CD14-positive monocyte (primary cell): ENCODE measurements at regions not wholly inside any gene's neighbourhood (a gene's known extent, or its start where the extent isn't known, plus 50 kb on each side); places are given as distances from the start of the nearest gene placed in this dataset.

Experiments used
- DNase-seq, 3 donors: peaks; one replicate each; pipeline ENCODE4 v3.0.0-alpha.2; 2011 to 2022
- H2AFZ ChIP-seq: 2 replicates; pipeline ENCODE4 v1.6.0; 2012; ENCODE audit warnings: mild to moderate bottlenecking, low read depth, low read length, inconsistent platforms; ENCODE audit not compliant: insufficient read depth, poor library complexity, severe bottlenecking
- H3K27ac ChIP-seq, 2 donors: 1 replicate in 1 of 2; 2 replicates in 1 of 2; pipeline ENCODE4 v1.5.1; 2012 to 2013; ENCODE audit warnings: low read length in 2 of 2, control low read depth in 1 of 2, inconsistent platforms in 1 of 2, low read depth in 1 of 2, mild to moderate bottlenecking in 1 of 2
- H3K27me3 ChIP-seq, 2 donors: one replicate each; pipeline versions ENCODE4 v1.6.0 to v1.6.1; 2011 to 2013; ENCODE audit warnings: low read length in 2 of 2; ENCODE audit not compliant: control insufficient read depth in 2 of 2, insufficient read depth in 2 of 2
- H3K36me3 ChIP-seq, 2 donors: replicated peaks in 1 of 2; 1 replicate in 1 of 2; 2 replicates in 1 of 2; pipeline versions ENCODE4 v1.5.1 to v1.6.1; 2012 to 2013; ENCODE audit warnings: low read length in 2 of 2, control low read depth in 1 of 2, inconsistent platforms in 1 of 2, mild to moderate bottlenecking in 1 of 2; ENCODE audit not compliant: insufficient read depth in 2 of 2, control insufficient read depth in 1 of 2
- H3K4me1 ChIP-seq, 2 donors: 1 replicate in 1 of 2; 2 replicates in 1 of 2; pipeline versions ENCODE4 v1.5.1 to v1.6.1; 2012 to 2013; ENCODE audit warnings: low read length in 2 of 2, control low read depth in 1 of 2, inconsistent platforms in 1 of 2, mild to moderate bottlenecking in 1 of 2, moderate library complexity in 1 of 2; ENCODE audit not compliant: insufficient read depth in 2 of 2, control insufficient read depth in 1 of 2
- H3K4me2 ChIP-seq: replicated peaks from 2 replicates; pipeline ENCODE3; 2012; ENCODE audit warnings: low read length, moderate library complexity, mild to moderate bottlenecking; ENCODE audit not compliant: poor library complexity, severe bottlenecking; ENCODE audit errors: extremely low read depth
- H3K4me3 ChIP-seq, 3 experiments: fragments of 200-600 bp in 1 of 3; sonication (generic) in 1 of 3; replicated peaks in 1 of 3; 1 replicate in 2 of 3; 2 replicates in 1 of 3; pipeline ENCODE4 v1.5.1; 2011 to 2013; ENCODE audit warnings: low read length in 3 of 3, mild to moderate bottlenecking in 3 of 3, control low read depth in 2 of 3, low read depth in 2 of 3, inconsistent platforms in 1 of 3, moderate library complexity in 1 of 3
- H3K79me2 ChIP-seq: 2 replicates; pipeline ENCODE4 v1.6.0; 2012; ENCODE audit warnings: mild to moderate bottlenecking, control low read depth, inconsistent platforms, low read length, moderate library complexity; ENCODE audit not compliant: insufficient read depth
- H3K9ac ChIP-seq: 2 replicates; pipeline ENCODE4 v1.6.0; 2017; ENCODE audit warnings: low read length, mild to moderate bottlenecking; ENCODE audit not compliant: insufficient read depth, poor library complexity, severe bottlenecking
- H3K9me3 ChIP-seq, 2 donors: replicated peaks in 1 of 2; 1 replicate in 1 of 2; 2 replicates in 1 of 2; pipeline versions ENCODE4 v1.5.1 to v1.6.1; 2012 to 2013; ENCODE audit warnings: low read length in 2 of 2, control low read depth in 1 of 2; ENCODE audit not compliant: control insufficient read depth in 1 of 2, insufficient read depth in 1 of 2
- H4K20me1 ChIP-seq: 2 replicates; pipeline ENCODE4 v1.6.0; 2012; ENCODE audit warnings: mild to moderate bottlenecking, low read length, control low read depth, moderate library complexity; ENCODE audit not compliant: insufficient read depth
- H3K27ac Mint-ChIP-seq, 7 donors: one replicate each; pipeline ENCODE4 v1.8.0; 2020; ENCODE audit warnings: mild to moderate bottlenecking in 7 of 7, mixed read lengths in 7 of 7, moderate library complexity in 6 of 7, inconsistent platforms in 2 of 7
- H3K27me3 Mint-ChIP-seq, 3 donors: one replicate each; pipeline ENCODE4 v1.8.0; 2021 to 2022; ENCODE audit warnings: low read depth in 3 of 3, mild to moderate bottlenecking in 3 of 3, mixed read lengths in 3 of 3, moderate library complexity in 3 of 3, inconsistent platforms in 1 of 3
- H3K36me3 Mint-ChIP-seq, 2 donors: one replicate each; pipeline ENCODE4 v1.8.0; 2020; ENCODE audit warnings: mixed read lengths in 2 of 2, inconsistent platforms in 1 of 2, mild to moderate bottlenecking in 1 of 2
- H3K4me1 Mint-ChIP-seq: one replicate; pipeline ENCODE4 v1.8.0; 2020; ENCODE audit warnings: mild to moderate bottlenecking, mixed read lengths
- H3K4me3 Mint-ChIP-seq, 2 donors: one replicate each; pipeline ENCODE4 v1.8.0; 2020; ENCODE audit warnings: mild to moderate bottlenecking in 2 of 2, mixed read lengths in 2 of 2, moderate library complexity in 1 of 2
- H3K9me3 Mint-ChIP-seq, 7 donors: one replicate each; pipeline ENCODE4 v1.8.0; 2020 to 2022; ENCODE audit warnings: mixed read lengths in 7 of 7, mild to moderate bottlenecking in 6 of 7, moderate library complexity in 6 of 7, inconsistent platforms in 2 of 7
- WGBS: methylation state at CpG from one replicate; pipeline ENCODE4 v1.1.5; 2013; ENCODE audit warnings: missing lambda C conversion rate; ENCODE audit not compliant: insufficient coverage; 5-methylcytosine and 5-hydroxymethylcytosine counted together
- intact Hi-C, 2 donors: fragments of 100-400 bp; cut with micrococcal nuclease; formaldehyde crosslinking; loops; one replicate each; pipeline versions ENCODE4 v1.15.0 to v1.15.1; 2023
- TF ChIP-seq, protein P1 (sequence below): fragments of 200-600 bp; IDR thresholded peaks from one replicate; pipeline ENCODE4 v1.8.0; 2022; ENCODE audit warnings: antibody characterized with exemption, mild to moderate bottlenecking

DNA sequence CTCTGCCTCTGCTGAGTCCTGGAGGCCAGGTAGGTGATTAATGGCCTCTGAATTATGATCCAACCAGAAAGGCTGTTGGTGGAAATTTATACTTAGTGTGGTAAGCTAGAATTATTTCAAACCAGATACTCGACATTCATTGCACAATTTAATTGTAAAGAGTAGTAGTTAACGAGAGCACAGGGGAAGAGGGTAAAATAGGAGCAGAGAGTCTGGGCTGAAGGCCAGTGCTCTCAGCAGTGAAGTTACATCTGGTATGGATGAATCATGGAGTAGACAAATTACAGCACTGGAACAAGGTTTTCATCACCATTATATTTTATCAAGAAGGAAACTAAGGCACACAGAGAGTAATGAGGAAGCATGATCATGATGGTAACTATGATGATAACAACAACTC, 92.5 kb downstream of the TLR4 start:
- no peak for DNase-seq
- Histone ChIP-seq H4K20me1 (no peaks in the 10 kb centered on the region), H3K79me2 (no peaks in the 10 kb centered on the region), H3K9ac (no peak overlapping the region), H3K4me1 (no peaks in the 10 kb centered on the region), H3K27me3 (peaks cover 6 to 14% of the 10 kb centered on the region in 2 donors), H2AFZ (no peak overlapping the region), H3K4me2 (no peak overlapping the region), H3K9me3 (no peaks in the 10 kb centered on the region), H3K4me3 (no peak overlapping the region), H3K36me3 (no peaks in the 10 kb centered on the region), H3K27ac (no peak overlapping the region)
- H3K27ac Mint-ChIP-seq, result no peak overlapping the region
- WGBS, result no CpG with 5 or more reads among the region's 2 CpGs
- H3K9me3 Mint-ChIP-seq, result peaks cover 0 to 2% (median 0%) of the 10 kb centered on the region in 7 donors
- no peaks in the 10 kb centered on the region for H3K4me1 Mint-ChIP-seq
- TF ChIP-seq, protein P1, sequence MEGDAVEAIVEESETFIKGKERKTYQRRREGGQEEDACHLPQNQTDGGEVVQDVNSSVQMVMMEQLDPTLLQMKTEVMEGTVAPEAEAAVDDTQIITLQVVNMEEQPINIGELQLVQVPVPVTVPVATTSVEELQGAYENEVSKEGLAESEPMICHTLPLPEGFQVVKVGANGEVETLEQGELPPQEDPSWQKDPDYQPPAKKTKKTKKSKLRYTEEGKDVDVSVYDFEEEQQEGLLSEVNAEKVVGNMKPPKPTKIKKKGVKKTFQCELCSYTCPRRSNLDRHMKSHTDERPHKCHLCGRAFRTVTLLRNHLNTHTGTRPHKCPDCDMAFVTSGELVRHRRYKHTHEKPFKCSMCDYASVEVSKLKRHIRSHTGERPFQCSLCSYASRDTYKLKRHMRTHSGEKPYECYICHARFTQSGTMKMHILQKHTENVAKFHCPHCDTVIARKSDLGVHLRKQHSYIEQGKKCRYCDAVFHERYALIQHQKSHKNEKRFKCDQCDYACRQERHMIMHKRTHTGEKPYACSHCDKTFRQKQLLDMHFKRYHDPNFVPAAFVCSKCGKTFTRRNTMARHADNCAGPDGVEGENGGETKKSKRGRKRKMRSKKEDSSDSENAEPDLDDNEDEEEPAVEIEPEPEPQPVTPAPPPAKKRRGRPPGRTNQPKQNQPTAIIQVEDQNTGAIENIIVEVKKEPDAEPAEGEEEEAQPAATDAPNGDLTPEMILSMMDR, result no peak
- intact Hi-C loops, result no loop called here
- no peak overlapping the region for H3K4me3 Mint-ChIP-seq
- H3K27me3 Mint-ChIP-seq, result peaks cover 6 to 19% (median 10%) of the 10 kb centered on the region in 3 donors
- H3K36me3 Mint-ChIP-seq, result no peaks in the 10 kb centered on the region

- no peaks in the 10 kb centered on the region for H3K4me1 ChIP-seq
- peaks cover 11 to 21% (median 14%) of the 10 kb centered on the region in 3 donors for H3K27me3 Mint-ChIP-seq
- H2AFZ ChIP-seq, result no peak overlapping the region
- H3K9me3 ChIP-seq, result no peaks in the 10 kb centered on the region
- H4K20me1 ChIP-seq, result no peaks in the 10 kb centered on the region
- WGBS, result no CpG with 5 or more reads among the region's 2 CpGs
- no peak overlapping the region for H3K27ac ChIP-seq
- TF ChIP-seq, protein P1, result no peak
- no peak for DNase-seq
- H3K4me3 ChIP-seq, result no peak overlapping the region
- intact Hi-C loops, result no loop called here
- H3K9ac ChIP-seq, result no peak overlapping the region
- H3K4me1 Mint-ChIP-seq, result no peaks in the 10 kb centered on the region
- no peaks in the 10 kb centered on the region for H3K36me3 ChIP-seq
- H3K4me2 ChIP-seq, result no peak overlapping the region
- no peak overlapping the region for H3K4me3 Mint-ChIP-seq
- H3K27ac Mint-ChIP-seq, result no peak overlapping the region
- H3K9me3 Mint-ChIP-seq, result peaks cover 0 to 2% (median 0%) of the 10 kb centered on the region in 7 donors
- H3K36me3 Mint-ChIP-seq, result no peaks in the 10 kb centered on the region
- H3K79me2 ChIP-seq, result no peaks in the 10 kb centered on the region
- H3K27me3 ChIP-seq, result peaks cover 6 to 25% of the 10 kb centered on the region in 2 donors
Observed at GRCh38 chr9:117800389-117800788, 96.2 kb downstream of the TLR4 start.
